ENCODE measurements at regions not wholly inside any gene's neighbourhood (a gene's known extent, or its start where the extent isn't known, plus 50 kb on each side); places are given as distances from the start of the nearest gene placed in this dataset.

- no peaks in the 10 kb centered on the region for H3K9me3 ChIP-seq
- intact Hi-C loops (cut with DNase I): no loop called here
- peaks cover 0 to 26% (median 5%) of the 10 kb centered on the region in 9 donors for H3K4me1 ChIP-seq
- H3K27ac ChIP-seq: no peak overlapping the region
- WGBS, 2 donors: 47 to 52% methylated on average over 2 of the region's 2 CpGs
- no peak overlapping the region for H3K4me3 ChIP-seq
- H3K36me3 ChIP-seq: no peaks in the 10 kb centered on the region
- ATAC-seq (peak in 2 of 8 donors; percentile 33 to 65), DNase-seq (no peak)
- TF ChIP-seq, protein P1, sequence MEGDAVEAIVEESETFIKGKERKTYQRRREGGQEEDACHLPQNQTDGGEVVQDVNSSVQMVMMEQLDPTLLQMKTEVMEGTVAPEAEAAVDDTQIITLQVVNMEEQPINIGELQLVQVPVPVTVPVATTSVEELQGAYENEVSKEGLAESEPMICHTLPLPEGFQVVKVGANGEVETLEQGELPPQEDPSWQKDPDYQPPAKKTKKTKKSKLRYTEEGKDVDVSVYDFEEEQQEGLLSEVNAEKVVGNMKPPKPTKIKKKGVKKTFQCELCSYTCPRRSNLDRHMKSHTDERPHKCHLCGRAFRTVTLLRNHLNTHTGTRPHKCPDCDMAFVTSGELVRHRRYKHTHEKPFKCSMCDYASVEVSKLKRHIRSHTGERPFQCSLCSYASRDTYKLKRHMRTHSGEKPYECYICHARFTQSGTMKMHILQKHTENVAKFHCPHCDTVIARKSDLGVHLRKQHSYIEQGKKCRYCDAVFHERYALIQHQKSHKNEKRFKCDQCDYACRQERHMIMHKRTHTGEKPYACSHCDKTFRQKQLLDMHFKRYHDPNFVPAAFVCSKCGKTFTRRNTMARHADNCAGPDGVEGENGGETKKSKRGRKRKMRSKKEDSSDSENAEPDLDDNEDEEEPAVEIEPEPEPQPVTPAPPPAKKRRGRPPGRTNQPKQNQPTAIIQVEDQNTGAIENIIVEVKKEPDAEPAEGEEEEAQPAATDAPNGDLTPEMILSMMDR (IDR thresholded peaks at IDR 0.05): no peak
- H3K27me3 ChIP-seq: no peaks in the 10 kb centered on the region
These were observed 159.5 kb upstream of the NRP1 start for GRCh38 chr10:33493978-33494377.

- no peak for ATAC-seq
These were observed 159.0 kb upstream of the NRP1 start for GRCh38 chr10:33493497-33493896.

GRCh38 chr10:33492701-33493345 lies 158.4 kb upstream of the NRP1 start:
- TF ChIP-seq, protein P1 (IDR thresholded peaks at IDR 0.05): no peak
- Histone ChIP-seq H3K9me3 (no peaks in the 10 kb centered on the region), H3K4me3 (no peak overlapping the region), H3K36me3 (no peaks in the 10 kb centered on the region), H3K27ac (no peak overlapping the region), H3K4me1 (peaks cover 0 to 26% (median 5%) of the 10 kb centered on the region in 9 donors), H3K27me3 (no peaks in the 10 kb centered on the region)
- DNase-seq (no peak), ATAC-seq (no peak)
- intact Hi-C loops (cut with DNase I): no loop called here
- 71 to 80% methylated on average over 4 of the region's 4 CpGs for WGBS, 2 donors

More at GRCh38 chr10:33493497-33493896, 159.0 kb upstream of the NRP1 start:
- no peaks in the 10 kb centered on the region for H3K9me3 ChIP-seq
- DNase-seq: no peak
- 86 to 88% methylated on average over 3 of the region's 3 CpGs for WGBS, 2 donors
- peaks cover 0 to 26% (median 5%) of the 10 kb centered on the region in 9 donors for H3K4me1 ChIP-seq
- peak overlapping the region in 1 of 10 donors; percentile 17 for H3K27ac ChIP-seq
- no peaks in the 10 kb centered on the region for H3K36me3 ChIP-seq
- intact Hi-C loops (cut with DNase I): no loop called here
- H3K4me3 ChIP-seq: no peak overlapping the region
- no peaks in the 10 kb centered on the region for H3K27me3 ChIP-seq
- TF ChIP-seq, protein P1 (IDR thresholded peaks at IDR 0.05): no peak

GRCh38 chr10:33489501-33490176 lies 155.2 kb upstream of the NRP1 start:
- WGBS, 2 donors: 70 to 90% methylated on average over 6 of the region's 6 CpGs
- H3K36me3 ChIP-seq: no peaks in the 10 kb centered on the region
- TF ChIP-seq, protein P1 (IDR thresholded peaks at IDR 0.05): no peak
- intact Hi-C loops (cut with DNase I): loop anchor here in 1 of 10 donors (5.0 kb wide), 1 partner anchor 158 kb away; no protein-coding TSS in a partner anchor
- peaks cover 0 to 51% (median 16%) of the 10 kb centered on the region in 9 donors for H3K4me1 ChIP-seq
- no peak overlapping the region for H3K27ac ChIP-seq
- H3K27me3 ChIP-seq: no peaks in the 10 kb centered on the region
- DNase-seq: no peak
- no peak overlapping the region for H3K4me3 ChIP-seq
- ATAC-seq: no peak
- no peaks in the 10 kb centered on the region for H3K9me3 ChIP-seq
